Stimulated activated naive CD4-positive, alpha-beta T cell treated with Interleukin-2 at 50 U/mL for 16 hours (primary cell): ENCODE measurements at regions not wholly inside any gene's neighbourhood (a gene's known extent, or its start where the extent isn't known, plus 50 kb on each side); places are given as distances from the start of the nearest gene placed in this dataset.

Source experiments
- DNase-seq: peaks from one replicate; lab custom pipeline; 2025; lab: John Stamatoyannopoulos, UW

- DNase-seq = no peak
Observed at GRCh38 chr17:72520665-72521303, 400.0 kb downstream of the SOX9 start.

- DNase-seq = no peak
Observed at GRCh38 chr17:72523491-72523890, 402.7 kb downstream of the SOX9 start.

- DNase-seq = no peak
Observed at GRCh38 chr17:72525225-72526015, 404.6 kb downstream of the SOX9 start.

GRCh38 chr17:72526769-72527168 is 405.9 kb downstream of the SOX9 start:
- DNase-seq = no peak

GRCh38 chr17:72527789-72528188 is 407.0 kb downstream of the SOX9 start:
- no peak for DNase-seq

- no peak for DNase-seq
Observed at GRCh38 chr17:72528683-72529082, 407.9 kb downstream of the SOX9 start.

- no peak for DNase-seq
Observed at GRCh38 chr17:72529386-72529785, 408.6 kb downstream of the SOX9 start.

- DNase-seq = no peak
Observed at GRCh38 chr17:72530454-72530853, 409.6 kb downstream of the SOX9 start.

- DNase-seq = no peak
Observed at GRCh38 chr17:72531729-72532128, 410.9 kb downstream of the SOX9 start.

- DNase-seq = no peak
Observed at GRCh38 chr17:72534265-72534664, 413.4 kb downstream of the SOX9 start.

- no peak for DNase-seq
Observed at GRCh38 chr17:72534776-72535175, 414.0 kb downstream of the SOX9 start.

- no peak for DNase-seq
Observed at GRCh38 chr17:72535346-72535745, 414.5 kb downstream of the SOX9 start.

- DNase-seq = no peak
Observed at GRCh38 chr17:72535779-72536178, 415.0 kb downstream of the SOX9 start.

- DNase-seq = no peak
Observed at GRCh38 chr17:72536788-72537187, 416.0 kb downstream of the SOX9 start.

GRCh38 chr17:72538443-72538842 is 417.6 kb downstream of the SOX9 start:
- no peak for DNase-seq

GRCh38 chr17:72538901-72539352 is 418.1 kb downstream of the SOX9 start:
- no peak for DNase-seq

GRCh38 chr17:72539981-72540897 is 419.4 kb downstream of the SOX9 start:
- DNase-seq = peak; percentile 14

GRCh38 chr17:72542317-72542716 is 421.5 kb downstream of the SOX9 start:
- no peak for DNase-seq

GRCh38 chr17:72545766-72546165 is 424.9 kb downstream of the SOX9 start:
- no peak for DNase-seq

GRCh38 chr17:72553051-72553755 is 432.4 kb downstream of the SOX9 start:
- no peak for DNase-seq

- no peak for DNase-seq
Observed at GRCh38 chr17:72554508-72554907, 433.7 kb downstream of the SOX9 start.

GRCh38 chr17:72555052-72555451 is 434.2 kb downstream of the SOX9 start:
- DNase-seq = no peak
